Smooth muscle cell (in vitro differentiated cells): ENCODE measurements at regions not wholly inside any gene's neighbourhood (a gene's known extent, or its start where the extent isn't known, plus 50 kb on each side); places are given as distances from the start of the nearest gene placed in this dataset.
"Not testable (repeated sequence)": the region's sequence is repeated elsewhere in the genome, so short reads cannot be mapped to it uniquely, and the experiment has no call there.

ENCODE experiments used
- DNase-seq: peaks from one replicate; lab custom pipeline; 2025; ENCODE audit not compliant: unreplicated experiment; lab: John Stamatoyannopoulos, UW
- H2AFZ ChIP-seq: fragments of 200-600 bp; sonication (generic); 2 replicates; pipeline ENCODE4 v1.6.0; 2016; ENCODE audit warnings: antibody characterized with exemption, low read depth, mild to moderate bottlenecking
- H3F3A ChIP-seq: fragments of 200-600 bp; sonication (generic); 2 replicates; pipeline ENCODE4 v1.6.0; 2017; ENCODE audit warnings: antibody characterized with exemption, low read depth
- H3K27ac ChIP-seq: fragments of 200-600 bp; sonication (generic); 2 replicates; pipeline ENCODE4 v1.5.1; 2016; ENCODE audit warnings: low read depth, mild to moderate bottlenecking
- H3K27me3 ChIP-seq: fragments of 200-600 bp; sonication (generic); 2 replicates; pipeline ENCODE4 v1.6.1; 2016; ENCODE audit warnings: low read depth, mild to moderate bottlenecking
- H3K36me3 ChIP-seq: fragments of 200-600 bp; sonication (generic); 2 replicates; pipeline ENCODE4 v1.5.1; 2016; ENCODE audit warnings: low read depth
- H3K4me1 ChIP-seq: fragments of 200-600 bp; sonication (generic); 2 replicates; pipeline ENCODE4 v1.5.1; 2016; ENCODE audit warnings: low read depth
- H3K4me2 ChIP-seq: fragments of 200-600 bp; sonication (generic); 2 replicates; pipeline ENCODE4 v1.6.0; 2016; ENCODE audit warnings: mild to moderate bottlenecking
- H3K4me3 ChIP-seq: fragments of 200-600 bp; sonication (generic); 2 replicates; pipeline ENCODE4 v1.5.1; 2016; ENCODE audit warnings: mild to moderate bottlenecking
- H3K79me2 ChIP-seq: fragments of 200-600 bp; sonication (generic); 2 replicates; pipeline ENCODE4 v1.6.0; 2016; ENCODE audit warnings: low read depth, mild to moderate bottlenecking
- H3K9ac ChIP-seq: fragments of 200-600 bp; sonication (generic); 2 replicates; pipeline ENCODE4 v1.6.0; 2016; ENCODE audit warnings: low read depth
- H3K9me3 ChIP-seq: fragments of 200-600 bp; sonication (generic); replicated peaks from 2 replicates; pipeline ENCODE4 v1.5.1; 2016; ENCODE audit warnings: low read depth
- H4K20me1 ChIP-seq: fragments of 200-600 bp; sonication (generic); 2 replicates; pipeline ENCODE4 v1.6.0; 2016; ENCODE audit warnings: low read depth
- WGBS: methylation state at CpG from one replicate; pipeline ENCODE4 v1.1.7; 2016; ENCODE audit warnings: low lambda C conversion rate; 5-methylcytosine and 5-hydroxymethylcytosine counted together
- TF ChIP-seq, protein P1 (sequence below): fragments of 200-600 bp; sonication (generic); IDR thresholded peaks from 2 replicates; pipeline ENCODE4 v1.5.1; 2017; ENCODE audit warnings: borderline replicate concordance, mild to moderate bottlenecking, antibody characterized with exemption; ENCODE audit not compliant: insufficient read depth, poor library complexity, severe bottlenecking

DNA sequence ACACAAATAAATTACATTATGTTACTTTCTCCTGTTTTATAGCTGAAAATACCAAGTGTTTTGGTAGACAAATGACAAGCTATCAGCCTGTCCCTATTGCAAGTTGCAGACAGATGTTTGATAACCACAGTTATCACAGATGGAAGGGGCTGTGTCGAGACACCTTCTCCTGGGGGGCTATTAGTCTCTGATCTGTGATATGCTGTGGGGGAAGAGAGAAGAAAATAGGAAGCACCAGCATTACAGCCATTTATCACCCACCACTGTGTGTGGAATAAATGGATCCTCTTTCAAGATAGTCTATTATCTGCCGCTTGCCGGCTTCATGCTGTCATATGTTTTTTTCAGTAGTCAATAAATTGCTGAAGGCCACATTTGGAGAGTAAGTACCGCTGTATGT lies 597.2 kb upstream of the ADARB2 start:
- TF ChIP-seq, protein P1, sequence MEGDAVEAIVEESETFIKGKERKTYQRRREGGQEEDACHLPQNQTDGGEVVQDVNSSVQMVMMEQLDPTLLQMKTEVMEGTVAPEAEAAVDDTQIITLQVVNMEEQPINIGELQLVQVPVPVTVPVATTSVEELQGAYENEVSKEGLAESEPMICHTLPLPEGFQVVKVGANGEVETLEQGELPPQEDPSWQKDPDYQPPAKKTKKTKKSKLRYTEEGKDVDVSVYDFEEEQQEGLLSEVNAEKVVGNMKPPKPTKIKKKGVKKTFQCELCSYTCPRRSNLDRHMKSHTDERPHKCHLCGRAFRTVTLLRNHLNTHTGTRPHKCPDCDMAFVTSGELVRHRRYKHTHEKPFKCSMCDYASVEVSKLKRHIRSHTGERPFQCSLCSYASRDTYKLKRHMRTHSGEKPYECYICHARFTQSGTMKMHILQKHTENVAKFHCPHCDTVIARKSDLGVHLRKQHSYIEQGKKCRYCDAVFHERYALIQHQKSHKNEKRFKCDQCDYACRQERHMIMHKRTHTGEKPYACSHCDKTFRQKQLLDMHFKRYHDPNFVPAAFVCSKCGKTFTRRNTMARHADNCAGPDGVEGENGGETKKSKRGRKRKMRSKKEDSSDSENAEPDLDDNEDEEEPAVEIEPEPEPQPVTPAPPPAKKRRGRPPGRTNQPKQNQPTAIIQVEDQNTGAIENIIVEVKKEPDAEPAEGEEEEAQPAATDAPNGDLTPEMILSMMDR: no peak
- no peaks in the 10 kb centered on the region for H3K36me3 ChIP-seq
- no peaks in the 10 kb centered on the region for H3K9me3 ChIP-seq
- no peaks in the 10 kb centered on the region for H3K27me3 ChIP-seq
- H3K79me2 ChIP-seq: no peaks in the 10 kb centered on the region
- no peak overlapping the region for H3K4me3 ChIP-seq
- no peaks in the 10 kb centered on the region for H3F3A ChIP-seq
- no peak overlapping the region for H3K4me2 ChIP-seq
- H3K4me1 ChIP-seq: no peaks in the 10 kb centered on the region
- no peak for DNase-seq
- no peak overlapping the region for H3K9ac ChIP-seq
- WGBS: 87% methylated on average over 4 of the region's 4 CpGs
- no peaks in the 10 kb centered on the region for H4K20me1 ChIP-seq
- no peak overlapping the region for H2AFZ ChIP-seq
- H3K27ac ChIP-seq: no peak overlapping the region

- no peaks in the 10 kb centered on the region for H3K9me3 ChIP-seq
- H3K4me3 ChIP-seq: no peak overlapping the region
- WGBS: 89% methylated on average over 13 of the region's 13 CpGs
Measured at GRCh38 chr10:2329082-2329481, 591.8 kb upstream of the ADARB2 start.

DNA sequence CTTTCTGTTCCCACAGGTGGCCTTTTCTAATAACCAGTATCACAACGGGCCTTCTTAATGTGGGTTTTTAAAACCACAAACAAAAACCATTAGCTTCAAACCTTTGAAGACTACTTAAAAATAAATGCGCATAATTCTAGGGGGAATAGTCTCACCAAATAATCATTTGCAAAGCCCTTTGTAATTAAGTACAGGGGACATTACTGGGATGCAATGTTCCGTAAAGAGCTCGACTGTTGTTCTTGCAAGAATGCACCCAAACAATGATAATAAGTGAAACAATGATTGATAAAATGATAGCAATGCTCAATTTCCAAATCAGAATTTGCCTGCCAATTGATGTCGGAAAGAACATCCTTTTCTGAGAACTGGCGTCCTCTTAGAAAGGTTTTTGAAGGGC lies 589.1 kb upstream of the ADARB2 start:
- Histone ChIP-seq H3K4me2 (no peak overlapping the region), H3K79me2 (no peaks in the 10 kb centered on the region), H3K9ac (no peak overlapping the region), H2AFZ (no peak overlapping the region), H3K36me3 (no peaks in the 10 kb centered on the region), H3K4me1 (no peaks in the 10 kb centered on the region), H4K20me1 (no peaks in the 10 kb centered on the region), H3K4me3 (no peak overlapping the region), H3F3A (no peaks in the 10 kb centered on the region), H3K27ac (no peak overlapping the region), H3K9me3 (no peaks in the 10 kb centered on the region), H3K27me3 (no peaks in the 10 kb centered on the region)
- WGBS: 80% methylated on average over 6 of the region's 6 CpGs
- no peak for DNase-seq
- TF ChIP-seq, protein P1: no peak

More at GRCh38 chr10:2329082-2329481, 591.8 kb upstream of the ADARB2 start:
- Histone ChIP-seq H2AFZ (no peak overlapping the region), H3K27ac (no peak overlapping the region), H3K36me3 (no peaks in the 10 kb centered on the region), H3F3A (no peaks in the 10 kb centered on the region), H3K79me2 (no peaks in the 10 kb centered on the region), H3K4me1 (no peaks in the 10 kb centered on the region), H3K27me3 (no peaks in the 10 kb centered on the region), H3K4me2 (no peak overlapping the region), H3K9ac (no peak overlapping the region), H4K20me1 (no peaks in the 10 kb centered on the region)
- DNase-seq: no peak
- TF ChIP-seq, protein P1: no peak

- WGBS: 88% methylated on average over 32 of the region's 32 CpGs
- H3K4me2 ChIP-seq, H3K9ac ChIP-seq, H3K4me3 ChIP-seq, H3K79me2 ChIP-seq, DNase-seq, H2AFZ ChIP-seq, H3F3A ChIP-seq, H3K36me3 ChIP-seq, H3K27me3 ChIP-seq, H3K27ac ChIP-seq, H4K20me1 ChIP-seq, H3K9me3 ChIP-seq, H3K4me1 ChIP-seq: not testable (repeated sequence)
Measured at GRCh38 chr10:2315045-2315485, 577.7 kb upstream of the ADARB2 start.
